HuH-7 (cell line): ENCODE measurements at regions not wholly inside any gene's neighbourhood (a gene's known extent, or its start where the extent isn't known, plus 50 kb on each side); places are given as distances from the start of the nearest gene placed in this dataset.
"Not testable (repeated sequence)": the region's sequence is repeated elsewhere in the genome, so short reads cannot be mapped to it uniquely, and the experiment has no call there.

Source experiments
- DNase-seq: peaks from one replicate; pipeline ENCODE4 v3.0.0; 2011; ENCODE audit warnings: low spot score

DNA sequence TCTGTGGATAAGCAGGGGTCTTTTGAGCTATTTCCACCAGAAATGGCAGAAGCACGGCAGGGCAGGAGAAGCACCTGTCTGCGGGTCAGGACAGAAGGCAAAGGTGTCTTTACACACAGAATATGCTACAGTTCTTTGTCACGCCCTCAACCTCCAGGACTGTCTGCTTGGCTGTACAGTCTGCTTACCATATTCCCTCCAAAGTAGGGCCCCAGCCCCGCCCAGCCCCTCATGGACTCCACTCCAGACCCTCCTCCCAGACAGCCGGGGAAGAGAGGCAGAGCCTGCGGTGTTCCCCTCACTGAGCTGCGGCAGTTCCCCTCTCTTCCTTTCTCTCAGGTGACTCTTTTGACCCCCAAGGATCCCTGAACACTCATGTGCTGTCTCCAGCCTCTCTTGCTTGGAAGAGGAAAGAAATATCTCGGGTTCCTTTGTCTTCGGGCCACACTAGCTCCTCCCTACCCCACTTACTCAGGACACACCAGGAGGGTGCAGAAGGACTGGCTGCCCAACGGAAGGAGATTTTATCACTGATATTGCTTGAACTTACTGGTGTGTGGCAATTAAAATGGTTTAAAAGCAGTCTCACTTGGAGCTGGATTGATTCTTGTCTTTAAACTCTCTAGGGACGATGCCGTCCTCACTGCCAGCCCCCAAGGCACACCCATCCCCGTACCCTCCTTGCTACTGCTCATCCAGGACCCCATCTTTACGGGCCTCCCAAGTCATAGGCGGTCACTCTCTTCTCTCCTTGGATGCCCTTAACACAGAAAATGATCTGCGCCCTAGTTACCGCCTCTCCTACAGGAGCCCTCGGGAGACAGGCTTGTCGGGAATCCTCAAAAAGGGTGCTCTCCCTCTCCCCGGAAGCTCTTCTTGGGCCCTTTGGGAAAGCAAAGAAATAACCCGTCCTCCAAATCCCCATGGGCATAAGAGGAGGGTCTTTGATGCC, 169.7 kb downstream of the TOMM20 start:
- DNase-seq: no peak

DNA sequence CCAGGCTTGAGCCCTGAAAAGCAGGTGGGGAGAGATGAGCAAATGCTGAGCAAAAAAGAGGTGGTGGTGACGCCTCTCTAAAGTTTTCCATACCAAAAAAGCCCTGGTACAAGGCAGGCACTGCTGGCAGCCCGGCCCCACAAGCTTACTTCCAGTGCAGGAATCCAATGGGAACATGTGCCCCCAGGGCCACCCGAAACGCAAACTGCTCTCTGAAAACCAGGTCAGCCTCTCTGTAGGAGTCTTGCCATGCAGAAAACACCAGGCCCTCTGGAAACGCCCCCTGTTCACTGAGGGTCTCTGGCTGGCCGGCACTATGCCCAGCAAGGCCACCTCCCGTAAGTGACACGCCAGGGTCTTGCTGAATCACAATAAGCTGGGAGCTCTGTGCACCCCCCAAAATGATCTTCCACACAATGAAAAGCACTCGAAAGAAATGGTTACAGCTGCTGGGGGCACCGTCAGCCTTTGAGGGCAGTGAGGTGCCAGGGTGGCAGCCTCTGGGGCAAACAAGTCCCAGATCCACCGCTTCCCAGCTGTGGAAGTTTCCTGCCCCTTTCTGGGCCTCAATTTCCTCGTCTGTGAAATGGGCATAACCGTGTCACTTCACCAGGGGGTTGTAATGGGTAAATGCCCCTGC, 170.5 kb downstream of the TOMM20 start:
- no peak for DNase-seq

DNA sequence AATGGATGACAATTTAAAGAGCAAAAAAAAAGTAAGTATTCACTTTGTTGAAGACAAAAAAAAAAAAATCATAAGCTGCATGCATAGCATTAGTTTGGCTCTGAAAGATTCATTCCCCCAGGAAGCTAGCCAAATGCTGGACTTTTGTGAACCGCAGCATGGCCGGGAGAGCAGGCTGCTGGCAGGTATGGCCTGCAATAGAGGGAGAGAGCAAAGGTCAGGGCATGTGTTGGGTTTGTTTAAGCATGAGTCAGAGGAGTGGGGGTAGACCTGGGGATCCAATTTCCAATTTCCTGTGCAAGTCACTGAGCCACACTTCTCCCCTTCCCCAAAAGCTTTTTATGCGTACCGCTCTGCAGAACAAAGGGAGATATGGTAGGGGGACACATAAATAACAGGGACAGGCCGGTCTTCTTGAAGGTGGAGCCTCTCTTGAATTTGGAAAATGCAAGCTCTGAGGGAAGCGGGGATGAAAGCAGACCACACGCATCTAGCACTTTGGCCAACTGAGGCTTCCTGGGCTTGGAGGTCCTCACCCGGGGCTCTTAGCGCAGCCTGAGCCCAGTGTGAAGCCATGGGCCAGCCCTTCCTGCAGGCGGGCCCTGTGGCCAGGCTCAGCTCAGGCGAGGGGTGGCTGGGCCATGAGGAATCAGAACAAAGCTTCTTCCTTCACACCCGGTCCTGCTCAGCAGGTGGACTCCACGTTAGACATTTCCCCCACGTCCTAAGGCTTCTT, 171.1 kb downstream of the TOMM20 start:
- DNase-seq: no peak

GRCh38 chr1:234956821-234957329, 171.8 kb downstream of the TOMM20 start:
- DNase-seq: no peak

DNA sequence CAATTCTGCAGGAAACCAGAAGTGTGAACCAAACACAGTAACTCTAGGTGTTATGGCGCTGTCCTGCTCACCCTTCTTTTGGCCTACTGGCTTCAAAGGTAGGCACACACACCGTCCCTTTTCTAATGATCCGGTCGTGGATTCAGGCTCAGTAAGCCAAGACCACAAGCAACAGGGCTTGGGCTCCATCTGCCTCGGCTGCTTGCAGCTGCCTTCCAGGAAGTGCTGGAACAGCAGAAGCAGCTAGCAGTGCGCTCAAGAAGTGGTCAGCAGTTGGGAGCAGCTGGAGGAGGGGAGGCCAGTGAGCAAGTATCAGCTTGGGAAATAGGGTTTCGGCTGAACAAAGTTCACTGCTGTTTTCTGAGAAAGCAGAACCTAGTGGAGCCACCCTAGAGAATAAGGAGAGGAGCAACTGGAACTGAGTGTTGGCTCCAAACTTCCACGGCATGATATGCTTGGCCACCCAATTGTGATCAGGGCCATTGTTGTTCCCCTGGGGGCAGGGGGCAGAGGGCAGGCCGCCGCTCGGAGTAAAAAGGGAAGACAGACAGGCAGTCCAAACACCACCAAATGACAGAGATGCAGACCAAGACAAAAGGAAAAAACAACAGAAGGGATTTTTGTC, 173.4 kb downstream of the TOMM20 start:
- DNase-seq: no peak

GRCh38 chr1:234954613-234955012, 174.0 kb downstream of the TOMM20 start:
- no peak for DNase-seq

DNA sequence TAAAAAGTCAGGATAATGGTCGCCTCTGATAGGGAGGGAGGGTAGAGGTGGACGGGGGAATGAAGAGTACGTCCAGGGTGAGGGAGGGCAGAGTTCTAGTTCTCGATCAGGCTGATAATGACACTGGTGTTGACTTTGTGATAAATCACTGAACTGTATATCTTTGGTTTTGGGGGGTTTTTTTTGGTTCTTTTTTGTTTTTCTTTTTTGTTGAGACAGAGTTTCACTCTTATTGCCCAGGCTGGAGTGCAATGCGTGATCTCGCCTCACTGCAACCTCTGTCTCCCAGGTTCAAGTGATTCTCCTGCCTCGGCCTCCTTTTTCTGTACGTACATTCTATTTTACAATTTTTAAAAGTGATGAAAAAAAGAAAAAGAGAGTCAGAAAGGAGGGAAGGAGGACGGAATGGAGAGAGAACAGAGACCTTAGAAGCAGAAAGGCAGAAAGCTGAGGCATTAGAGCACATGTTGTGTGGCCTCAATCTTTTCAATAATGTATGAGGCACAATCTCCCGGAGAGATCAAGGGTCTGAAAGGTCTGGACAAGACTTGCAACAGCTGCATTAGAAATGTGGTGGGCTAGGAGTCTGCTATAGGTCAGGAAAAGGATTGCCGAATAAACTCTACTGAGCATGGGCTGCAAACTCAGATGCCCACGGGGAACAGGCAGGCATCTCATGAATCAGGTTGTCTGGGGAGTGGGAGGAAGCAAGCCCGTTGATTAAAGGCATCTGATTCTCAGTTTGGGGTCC, 174.8 kb downstream of the TOMM20 start:
- no peak for DNase-seq

- no peak for DNase-seq
Observed at GRCh38 chr1:234950598-234950997, 178.0 kb downstream of the TOMM20 start.

DNA sequence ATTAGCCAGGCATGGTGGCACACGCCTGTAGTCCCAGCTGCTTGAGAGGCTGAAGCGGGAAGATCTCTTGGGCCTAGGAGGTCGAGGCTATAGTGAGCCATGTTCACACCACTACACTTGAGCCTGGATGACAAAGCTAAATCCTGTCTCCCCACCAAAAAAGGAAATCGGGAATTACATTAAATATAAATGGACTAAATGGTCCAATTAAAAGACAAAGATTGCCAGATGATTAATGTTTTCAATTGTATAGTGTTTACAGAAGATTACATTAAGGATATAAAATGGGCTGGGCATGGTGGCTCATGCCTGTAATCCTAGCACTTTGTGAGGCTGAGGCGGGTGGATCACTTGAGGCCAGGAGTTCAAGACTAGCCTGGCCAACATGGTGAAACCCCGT, 179.1 kb downstream of the TOMM20 start:
- not testable (repeated sequence) for DNase-seq

DNA sequence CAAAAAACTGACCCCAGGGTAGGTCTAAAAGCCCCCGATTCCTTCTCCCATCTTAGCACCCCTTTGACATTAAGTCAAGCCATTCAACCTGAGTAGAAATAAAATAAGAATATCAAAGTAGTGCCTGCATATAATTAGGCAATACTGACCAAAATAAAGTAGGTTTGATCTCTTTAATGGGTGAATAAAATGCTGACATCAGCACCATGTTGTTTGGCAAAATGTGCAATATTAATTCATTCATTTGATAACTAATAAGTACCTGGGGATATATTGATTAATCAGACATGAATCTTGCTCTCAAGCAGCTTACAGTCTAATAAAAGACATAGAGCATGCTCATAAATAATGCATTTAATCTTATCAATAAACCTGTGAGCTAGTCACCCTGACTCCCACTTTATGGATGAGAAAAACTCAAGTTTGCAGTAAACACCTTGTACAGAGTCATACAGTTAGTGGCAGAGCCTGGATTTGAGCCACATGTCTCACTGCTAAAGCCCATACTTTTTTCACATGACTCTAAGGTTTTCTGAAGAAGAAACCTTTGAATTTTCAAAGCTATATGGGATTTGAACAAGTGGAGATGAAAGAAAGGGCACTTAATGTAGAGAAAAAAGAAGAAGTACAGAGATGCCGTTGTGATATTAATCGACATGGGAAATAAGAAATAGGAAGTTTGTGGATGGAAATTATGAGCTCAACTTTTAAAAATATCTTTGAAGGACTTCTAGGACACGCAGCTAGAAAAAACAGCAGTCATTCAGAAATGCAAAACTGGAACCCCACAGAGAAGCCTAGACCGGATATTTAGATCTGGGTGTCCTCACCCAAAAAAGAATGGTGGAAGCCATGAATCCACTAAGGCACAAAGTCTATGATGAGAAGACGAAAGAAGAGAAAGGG, 183.9 kb downstream of the TOMM20 start:
- DNase-seq: no peak

DNA sequence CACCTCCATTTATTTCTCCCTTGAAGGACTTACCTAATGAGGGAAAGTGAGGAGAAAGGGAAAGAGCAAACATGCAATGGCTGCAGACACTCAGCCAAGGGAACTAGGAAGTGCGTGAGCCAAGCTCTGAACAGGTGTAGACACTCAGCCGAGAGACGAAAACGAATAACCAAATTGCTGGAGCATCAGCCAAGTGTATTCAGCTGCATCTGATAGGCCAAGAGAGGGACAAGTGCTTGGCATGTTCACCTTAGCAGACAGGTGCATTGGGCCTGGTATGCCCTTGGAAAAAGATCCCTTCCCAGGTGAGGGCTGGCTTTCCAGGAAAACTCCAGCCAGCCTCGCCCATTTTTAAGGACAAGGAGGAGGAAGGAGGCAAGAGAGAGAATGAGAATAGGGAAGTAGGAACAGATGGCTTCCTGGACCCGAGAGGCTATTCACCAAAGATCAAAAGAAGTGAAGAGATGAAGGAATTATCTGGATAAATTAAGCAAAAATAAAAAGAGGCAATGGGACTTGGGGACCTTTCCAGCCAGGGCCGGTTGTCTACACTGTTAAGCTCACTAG, 184.7 kb downstream of the TOMM20 start:
- DNase-seq: no peak

DNA sequence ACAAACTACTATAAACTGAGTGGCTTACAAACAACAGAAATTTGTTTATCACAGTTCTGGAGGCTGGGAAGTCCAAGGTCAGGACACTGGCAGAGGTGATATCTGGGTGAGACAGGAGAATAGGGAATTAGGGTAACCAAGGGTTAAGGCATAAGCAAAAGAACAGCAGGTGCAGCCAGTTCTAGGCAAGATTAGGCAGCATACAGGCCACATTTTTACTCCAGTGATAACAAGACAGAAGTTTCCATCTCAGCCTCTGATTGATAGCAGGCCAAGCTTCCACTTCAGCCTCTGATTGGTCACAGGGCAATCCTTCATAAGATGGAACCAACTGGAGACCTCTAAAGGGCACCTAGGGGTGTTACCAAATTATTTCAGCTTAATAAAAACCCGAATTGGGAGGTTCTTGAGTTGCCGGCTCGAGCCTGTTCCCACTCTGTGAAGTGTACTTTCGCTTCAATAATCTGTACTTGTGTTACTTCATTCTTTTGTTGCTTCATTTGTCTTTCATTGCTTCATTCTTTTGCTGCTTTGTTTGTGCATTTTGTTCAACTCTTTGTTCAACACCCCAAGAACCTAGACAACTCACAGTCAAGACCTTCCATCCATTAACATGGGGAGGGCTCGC, 185.6 kb downstream of the TOMM20 start:
- DNase-seq: no peak

- DNase-seq: no peak
Observed at GRCh38 chr1:234942012-234942332, 186.7 kb downstream of the TOMM20 start.

DNA sequence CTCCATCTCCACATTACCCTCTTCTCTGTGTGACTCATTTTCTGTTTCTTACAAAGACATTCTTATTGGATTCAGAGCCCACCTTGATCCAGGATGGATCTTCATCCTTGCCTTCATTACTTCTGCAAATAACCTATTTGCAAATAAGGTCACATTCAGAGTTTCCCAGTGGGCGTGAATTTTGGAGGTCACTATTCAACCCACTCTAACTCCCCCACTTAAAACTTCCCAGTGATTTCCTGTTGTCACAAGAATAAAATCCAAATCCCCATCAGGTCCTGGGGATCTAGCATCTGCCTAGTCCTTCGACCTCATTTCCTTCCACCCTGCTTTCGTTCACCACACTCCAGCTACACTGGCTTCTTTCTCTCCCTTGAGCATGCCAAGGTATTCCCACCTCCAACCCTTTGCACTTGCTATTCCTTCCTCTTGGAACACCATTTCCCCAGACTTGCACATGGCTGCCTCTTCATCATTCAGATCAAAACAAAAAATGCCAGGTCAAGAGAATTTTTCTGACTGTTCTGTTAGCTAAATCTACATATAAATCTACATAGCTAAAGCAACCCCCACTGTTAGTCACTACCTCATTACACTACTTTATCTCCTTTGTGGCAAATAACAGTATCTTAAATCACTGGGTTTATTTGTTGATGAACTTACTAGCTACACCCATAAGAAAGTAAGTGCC, 187.2 kb downstream of the TOMM20 start:
- no peak for DNase-seq

DNA sequence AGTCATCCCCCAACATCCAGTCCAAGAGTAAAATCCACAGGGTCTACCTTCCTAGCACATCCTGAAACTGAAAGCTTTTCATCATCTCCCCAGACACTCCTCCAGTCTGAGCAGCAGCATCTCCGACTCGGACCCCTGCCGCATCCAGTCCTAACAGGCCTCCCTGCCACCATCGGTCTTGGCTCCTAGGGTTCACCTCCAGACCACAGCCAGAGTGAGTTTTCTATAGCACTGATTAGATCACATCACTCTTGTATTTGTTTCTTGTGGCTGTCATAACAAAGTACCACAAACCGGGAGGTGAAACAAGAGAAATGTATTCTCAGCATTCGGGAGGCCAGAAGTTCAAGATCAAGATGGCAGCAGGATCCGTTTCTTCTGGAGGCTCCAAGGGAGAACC, 187.8 kb downstream of the TOMM20 start:
- DNase-seq: no peak

DNA sequence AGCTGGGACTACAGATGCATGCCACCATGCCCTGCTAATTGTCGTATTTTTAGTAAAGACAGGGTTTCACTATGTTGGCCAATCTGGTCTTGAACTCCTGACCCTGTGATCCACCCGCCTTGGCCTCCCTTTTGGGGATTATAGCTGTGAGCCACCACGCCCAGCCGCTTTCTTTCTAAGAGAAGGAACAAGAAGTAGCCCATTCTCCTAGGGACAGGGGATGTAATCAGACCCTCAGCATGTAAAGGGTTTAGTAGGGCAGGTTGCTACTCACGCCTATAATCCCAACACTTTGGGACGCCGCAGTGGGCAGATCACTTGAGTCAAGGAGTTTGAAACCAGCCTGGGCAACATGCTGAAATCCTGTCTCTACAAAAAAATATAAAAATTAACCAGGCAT, 189.7 kb downstream of the TOMM20 start:
- DNase-seq: no peak

DNA sequence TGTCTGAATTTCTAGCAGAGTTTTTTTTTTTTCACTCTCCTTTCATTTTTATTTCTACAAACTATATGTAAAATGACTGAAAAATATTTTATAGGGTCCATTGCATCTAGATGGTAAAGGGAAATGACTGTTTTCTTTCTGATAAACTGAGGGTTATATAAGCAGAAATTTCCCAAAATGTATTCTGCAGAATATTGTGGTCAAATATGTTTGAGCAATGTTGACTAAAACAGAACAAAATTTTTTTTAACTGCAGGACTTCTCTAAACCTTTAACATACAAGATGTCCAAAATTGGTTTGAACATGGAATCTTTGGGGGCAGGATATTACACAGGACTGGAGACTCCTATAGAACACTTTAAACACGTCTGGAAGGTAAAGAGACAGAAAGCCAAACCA, 190.5 kb downstream of the TOMM20 start:
- no peak for DNase-seq

DNA sequence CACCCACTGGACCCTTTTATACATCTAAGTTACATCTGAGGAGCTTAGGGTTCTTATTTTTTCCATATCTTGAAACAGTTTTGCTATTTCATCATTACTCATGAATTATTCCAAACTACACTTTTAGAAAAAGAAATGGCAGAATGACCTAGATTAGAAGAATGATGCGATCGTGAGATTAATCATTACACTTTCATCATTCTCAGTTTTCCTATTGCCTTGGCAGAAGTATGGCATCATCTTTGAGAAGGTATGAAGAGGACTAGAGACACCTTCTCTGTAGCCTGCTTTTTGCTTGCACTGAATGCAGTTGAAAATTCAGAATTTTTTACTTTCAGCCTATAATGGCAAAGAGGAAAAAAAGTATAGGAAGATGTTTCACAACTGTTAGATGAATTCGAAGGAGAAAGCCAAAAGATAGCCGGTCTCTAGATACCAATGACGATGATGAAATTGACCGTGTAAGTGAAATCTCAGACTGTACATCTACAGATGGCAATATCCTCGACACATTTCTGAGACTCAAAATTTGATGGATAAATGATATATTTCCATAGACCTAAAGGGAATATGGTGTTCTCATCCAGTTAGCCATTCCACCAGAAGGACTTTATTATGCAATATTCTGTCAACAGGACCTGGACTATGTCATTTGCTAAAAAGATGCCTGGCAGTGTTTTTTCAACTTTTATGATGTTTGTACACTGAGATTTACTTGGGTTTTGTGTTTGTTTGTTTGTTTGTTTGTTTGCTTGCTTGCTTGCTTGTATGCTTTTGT, 191.8 kb downstream of the TOMM20 start:
- DNase-seq: no peak
